ENCODE measurements at regions not wholly inside any gene's neighbourhood (a gene's known extent, or its start where the extent isn't known, plus 50 kb on each side); places are given as distances from the start of the nearest gene placed in this dataset.
A peak's percentile ranks its signal among the peaks of the same experiment; 100 is the strongest.
"Not testable (repeated sequence)": the region's sequence is repeated elsewhere in the genome, so short reads cannot be mapped to it uniquely, and the experiment has no call there.

GRCh38 chr4:184950926-184951325 lies 67.4 kb upstream of the HELT start:
- no peak for DNase-seq

GRCh38 chr4:184951668-184952160 lies 66.6 kb upstream of the HELT start:
- no peak for DNase-seq

GRCh38 chr4:184952522-184952921 lies 65.8 kb upstream of the HELT start:
- DNase-seq = no peak

GRCh38 chr4:184953421-184953945 lies 64.8 kb upstream of the HELT start:
- no peak for DNase-seq

GRCh38 chr4:184953971-184954370 lies 64.3 kb upstream of the HELT start:
- no peak for DNase-seq

- no peak for DNase-seq
These were observed 63.8 kb upstream of the HELT start for GRCh38 chr4:184954482-184954881.

- no peak for DNase-seq
These were observed 63.2 kb upstream of the HELT start for GRCh38 chr4:184955116-184955515.

GRCh38 chr4:184955636-184956035 lies 62.7 kb upstream of the HELT start:
- no peak for DNase-seq

GRCh38 chr4:184957446-184958115 lies 60.7 kb upstream of the HELT start:
- no peak for DNase-seq

- no peak for DNase-seq
These were observed 60.0 kb upstream of the HELT start for GRCh38 chr4:184958127-184958922.

GRCh38 chr4:184958923-184959210 lies 59.4 kb upstream of the HELT start:
- DNase-seq = no peak

- no peak for DNase-seq
These were observed 59.0 kb upstream of the HELT start for GRCh38 chr4:184959309-184959708.

GRCh38 chr4:184959786-184960185 lies 58.5 kb upstream of the HELT start:
- no peak for DNase-seq

- no peak for DNase-seq
These were observed 57.8 kb upstream of the HELT start for GRCh38 chr4:184960505-184960971.

- no peak for DNase-seq
These were observed 56.6 kb upstream of the HELT start for GRCh38 chr4:184961660-184962059.

- DNase-seq = no peak
These were observed 56.1 kb upstream of the HELT start for GRCh38 chr4:184962125-184962638.

- not testable (repeated sequence) for DNase-seq
These were observed 52.9 kb upstream of the HELT start for GRCh38 chr4:184965230-184966050.

- DNase-seq = peak; percentile 13
These were observed 52.1 kb upstream of the HELT start for GRCh38 chr4:184966051-184966691.

- not testable (repeated sequence) for DNase-seq
These were observed 50.6 kb upstream of the HELT start for GRCh38 chr4:184967699-184968098.

- no peak for DNase-seq
These were observed 49.9 kb upstream of the HELT start for GRCh38 chr4:184968366-184968765.

All from CD4-positive, alpha-beta T cell treated with Interleukin-17A for 1 hour (primary cell).